Hepatic stellate cell (primary cell): ENCODE measurements at regions not wholly inside any gene's neighbourhood (a gene's known extent, or its start where the extent isn't known, plus 50 kb on each side); places are given as distances from the start of the nearest gene placed in this dataset.
A peak's percentile ranks its signal among the peaks of the same experiment; 100 is the strongest.
"Not testable (repeated sequence)": the region's sequence is repeated elsewhere in the genome, so short reads cannot be mapped to it uniquely, and the experiment has no call there.

Experiments
- DNase-seq: peaks from one replicate; pipeline ENCODE4 v3.0.0; 2011; ENCODE audit warnings: low spot score

- DNase-seq = no peak
Observed at GRCh38 chr17:16888413-16889087, 83.4 kb downstream of the TNFRSF13B start.

- DNase-seq = no peak
Observed at GRCh38 chr17:16887523-16888095, 84.3 kb downstream of the TNFRSF13B start.

DNA sequence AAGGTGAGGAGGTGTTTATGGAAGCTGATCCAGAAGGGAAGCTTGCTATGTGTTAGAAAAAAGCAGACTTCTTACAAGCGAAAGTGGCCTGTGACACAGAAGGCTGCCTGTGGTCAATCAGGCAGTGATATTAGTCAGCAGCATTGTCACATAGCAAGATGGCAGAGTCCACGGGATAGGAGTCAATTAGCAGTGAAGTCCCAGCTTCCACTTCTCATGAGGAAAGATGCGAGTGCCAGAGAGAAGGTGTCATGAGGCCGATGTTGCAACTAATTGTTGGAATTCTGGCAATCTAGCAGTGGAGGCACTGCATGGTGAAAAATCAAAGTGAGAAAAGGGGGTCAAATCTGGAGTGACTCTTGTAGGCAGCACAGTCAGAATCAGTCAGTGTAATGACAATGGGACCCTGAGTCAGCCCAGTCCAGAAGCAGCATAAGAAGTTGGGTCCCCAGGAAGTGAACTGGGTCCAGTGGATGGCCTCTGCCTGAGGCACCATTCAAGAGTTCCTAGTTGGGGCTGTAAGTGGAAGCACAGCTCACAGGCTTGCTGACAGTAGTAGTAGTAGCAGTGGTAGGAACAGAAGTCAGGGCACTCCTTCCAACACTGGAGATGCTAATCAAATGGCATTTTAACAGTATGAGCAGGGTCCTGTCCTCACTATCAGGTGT lies 85.1 kb downstream of the TNFRSF13B start:
- DNase-seq = no peak

- not testable (repeated sequence) for DNase-seq
Observed at GRCh38 chr17:16885204-16885603, 86.7 kb downstream of the TNFRSF13B start.

GRCh38 chr17:16882926-16883265 lies 89.0 kb downstream of the TNFRSF13B start:
- DNase-seq = not testable (repeated sequence)

- no peak for DNase-seq
Observed at GRCh38 chr17:16882243-16882925, 89.5 kb downstream of the TNFRSF13B start.

DNA sequence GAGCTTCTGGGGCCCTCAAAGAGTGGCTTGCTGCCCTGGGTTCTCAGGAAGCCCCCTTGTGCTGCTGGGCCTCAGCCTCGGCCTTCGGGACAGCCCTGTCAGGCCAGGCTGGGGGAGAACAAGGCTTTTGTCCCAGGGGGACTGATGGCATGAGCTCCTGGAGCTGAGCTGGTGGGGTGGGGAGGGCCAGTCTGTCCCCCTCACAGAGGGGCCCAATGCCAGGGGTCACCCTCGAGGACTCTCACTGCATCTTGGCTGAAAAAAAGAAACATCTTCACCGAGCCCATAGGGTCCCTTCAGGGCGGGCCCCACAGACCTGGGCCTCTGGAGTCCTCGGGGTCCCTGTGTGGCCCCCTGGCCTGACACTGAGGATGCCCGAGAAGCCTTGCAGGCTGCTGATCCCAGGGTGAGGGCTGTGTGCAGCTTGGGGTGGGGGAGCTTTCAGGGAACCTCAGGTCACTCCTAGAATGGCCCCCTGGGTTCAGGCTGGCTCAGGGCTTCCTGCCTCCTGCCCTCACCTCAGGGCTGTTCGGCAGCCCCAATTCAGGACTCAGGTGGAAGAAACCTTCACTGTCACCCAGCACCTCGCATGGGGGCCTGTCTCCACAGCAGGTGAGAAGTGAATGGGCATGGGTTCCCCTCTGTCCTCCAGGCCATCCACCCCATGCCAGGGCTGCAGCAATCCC lies 90.5 kb downstream of the TNFRSF13B start:
- no peak for DNase-seq

- DNase-seq = no peak
Observed at GRCh38 chr17:16880843-16881230, 91.1 kb downstream of the TNFRSF13B start.

GRCh38 chr17:16880121-16880842 lies 91.6 kb downstream of the TNFRSF13B start:
- no peak for DNase-seq

- no peak for DNase-seq
Observed at GRCh38 chr17:16879686-16880085, 92.2 kb downstream of the TNFRSF13B start.

- no peak for DNase-seq
Observed at GRCh38 chr17:16878606-16879005, 93.3 kb downstream of the TNFRSF13B start.

GRCh38 chr17:16878084-16878483 lies 93.8 kb downstream of the TNFRSF13B start:
- no peak for DNase-seq

DNA sequence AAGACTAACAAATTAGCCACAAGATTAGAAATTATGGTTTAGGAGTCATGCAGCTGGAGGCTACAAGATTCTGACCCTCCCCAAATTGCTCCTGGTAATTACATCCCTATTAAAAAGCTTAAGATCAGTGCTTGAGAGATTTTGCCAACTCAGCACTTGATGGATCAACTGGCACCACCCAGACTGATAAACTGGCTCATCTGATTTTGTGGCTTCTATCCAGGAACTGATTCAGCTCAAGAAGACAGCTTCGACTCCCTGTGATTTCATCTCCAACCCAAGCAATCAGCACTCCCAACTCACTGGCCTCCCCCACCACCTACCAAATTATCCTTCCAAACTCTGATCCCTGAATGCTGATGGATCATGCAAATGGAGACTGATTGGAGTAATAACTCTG lies 94.8 kb downstream of the TNFRSF13B start:
- no peak for DNase-seq

- no peak for DNase-seq
Observed at GRCh38 chr17:16875662-16876061, 96.3 kb downstream of the TNFRSF13B start.

DNA sequence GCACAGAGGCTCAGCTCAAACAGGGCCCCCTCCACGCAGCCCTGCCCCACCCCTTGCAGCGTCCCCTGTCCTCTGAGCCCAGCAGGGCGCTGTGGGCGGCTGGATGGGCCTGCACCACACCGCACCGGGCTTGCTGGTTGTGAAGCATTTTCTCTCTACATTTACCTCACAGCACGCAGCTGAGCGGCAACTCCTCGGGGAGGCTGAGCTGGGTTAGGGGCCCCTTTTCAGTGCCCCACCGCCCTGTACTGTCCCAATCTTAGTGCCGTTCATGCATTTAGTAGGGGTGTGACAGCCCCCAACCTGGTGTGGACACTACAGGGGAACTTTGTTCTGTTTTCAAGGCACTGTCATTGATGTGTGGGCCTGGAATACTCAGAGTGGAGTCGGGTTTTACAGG lies 97.7 kb downstream of the TNFRSF13B start:
- not testable (repeated sequence) for DNase-seq

- peak; percentile 35 for DNase-seq
Observed at GRCh38 chr17:16873174-16874035, 98.5 kb downstream of the TNFRSF13B start.

- DNase-seq = no peak
Observed at GRCh38 chr17:16872351-16873173, 99.4 kb downstream of the TNFRSF13B start.

DNA sequence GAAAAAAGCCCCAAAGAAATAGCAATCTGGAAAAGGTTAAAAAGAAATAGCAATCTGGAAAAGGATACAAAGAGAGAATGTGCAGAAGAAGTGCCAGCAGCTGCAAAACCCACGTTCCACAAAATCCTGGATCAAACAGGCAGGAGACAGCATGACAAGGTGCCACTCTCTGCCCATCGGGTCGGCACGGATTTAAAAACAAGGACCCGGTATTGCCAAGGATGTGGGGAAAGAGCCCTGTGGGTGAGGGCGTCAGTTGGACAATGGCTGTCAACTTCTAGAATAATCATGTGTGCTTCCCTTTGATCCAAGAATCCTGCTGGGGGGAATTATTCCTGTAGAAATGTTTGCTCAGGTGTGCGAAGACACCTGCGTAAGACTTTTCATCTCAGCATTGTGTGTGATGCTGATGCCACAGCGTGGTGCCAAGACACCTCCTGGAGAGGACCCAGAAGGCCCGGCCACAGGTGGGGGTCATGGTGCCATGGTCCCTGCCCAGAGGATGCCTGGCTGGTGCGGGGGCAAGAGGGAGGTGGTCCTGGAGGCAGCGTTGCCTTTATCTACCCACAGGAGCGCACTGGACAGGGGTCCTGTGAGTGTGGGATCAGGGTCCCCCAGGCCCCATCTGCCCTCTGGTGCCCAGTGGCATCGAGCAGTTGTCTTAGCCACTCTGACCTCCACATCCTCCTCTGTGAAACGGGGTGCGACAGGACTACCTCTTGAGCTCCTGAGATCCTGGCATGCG lies 100.3 kb downstream of the TNFRSF13B start:
- DNase-seq = not testable (repeated sequence)
